ENCODE measurements at regions not wholly inside any gene's neighbourhood (a gene's known extent, or its start where the extent isn't known, plus 50 kb on each side); places are given as distances from the start of the nearest gene placed in this dataset.

DNA sequence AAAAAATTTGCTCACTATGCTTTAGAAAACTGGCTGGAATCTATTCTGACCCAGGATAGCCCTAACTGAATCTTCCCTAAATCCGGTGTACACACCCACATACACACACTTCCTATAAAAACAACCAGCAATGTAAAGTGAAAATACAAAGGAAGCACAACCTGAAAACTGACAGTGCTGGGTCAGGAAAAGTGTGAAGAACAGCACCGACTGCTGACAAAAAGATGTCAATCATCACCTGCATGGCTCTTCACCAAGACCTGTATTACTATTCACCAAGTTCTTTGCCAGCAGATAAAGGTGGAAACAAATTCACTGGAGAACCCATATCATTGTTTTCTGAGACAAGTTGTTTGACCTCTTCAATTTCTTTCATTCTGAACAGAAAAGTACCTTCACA lies 293.8 kb upstream of the GRAMD2B start:
- DNase-seq (ENCODE audit: low read depth, low spot score) (no peak), ATAC-seq (no peak)
- Histone ChIP-seq H3K27me3 (ENCODE audit: control insufficient read depth, insufficient read depth, low read length) (no peaks in the 10 kb centered on the region), H3K27ac (ENCODE audit: low read length) (no peak overlapping the region), H3K9me3 (ENCODE audit: control insufficient read depth, insufficient read depth, low read depth, low read length) (peaks cover 3% of the 10 kb centered on the region; the same call in 1 of the 2 replicates), H3K36me3 (ENCODE audit: control insufficient read depth, insufficient read depth, low read length) (no peaks in the 10 kb centered on the region; the same call in 1 of the 2 replicates), H3K4me3 (ENCODE audit: low read depth in 2 of 2, low read length in 2 of 2) (no peak overlapping the region), H3K4me1 (ENCODE audit: control insufficient read depth, insufficient read depth, low read length) (no peaks in the 10 kb centered on the region)
- no TSS peak for BruUV-seq (replicated peaks)
- ChIA-PET CTCF (no interaction called here), POLR2A (no interaction called here)
- TF ChIP-seq, protein P1, sequence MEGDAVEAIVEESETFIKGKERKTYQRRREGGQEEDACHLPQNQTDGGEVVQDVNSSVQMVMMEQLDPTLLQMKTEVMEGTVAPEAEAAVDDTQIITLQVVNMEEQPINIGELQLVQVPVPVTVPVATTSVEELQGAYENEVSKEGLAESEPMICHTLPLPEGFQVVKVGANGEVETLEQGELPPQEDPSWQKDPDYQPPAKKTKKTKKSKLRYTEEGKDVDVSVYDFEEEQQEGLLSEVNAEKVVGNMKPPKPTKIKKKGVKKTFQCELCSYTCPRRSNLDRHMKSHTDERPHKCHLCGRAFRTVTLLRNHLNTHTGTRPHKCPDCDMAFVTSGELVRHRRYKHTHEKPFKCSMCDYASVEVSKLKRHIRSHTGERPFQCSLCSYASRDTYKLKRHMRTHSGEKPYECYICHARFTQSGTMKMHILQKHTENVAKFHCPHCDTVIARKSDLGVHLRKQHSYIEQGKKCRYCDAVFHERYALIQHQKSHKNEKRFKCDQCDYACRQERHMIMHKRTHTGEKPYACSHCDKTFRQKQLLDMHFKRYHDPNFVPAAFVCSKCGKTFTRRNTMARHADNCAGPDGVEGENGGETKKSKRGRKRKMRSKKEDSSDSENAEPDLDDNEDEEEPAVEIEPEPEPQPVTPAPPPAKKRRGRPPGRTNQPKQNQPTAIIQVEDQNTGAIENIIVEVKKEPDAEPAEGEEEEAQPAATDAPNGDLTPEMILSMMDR (IDR thresholded peaks at IDR 0.05): no peak
- TF ChIP-seq SIN3A (IDR thresholded peaks at IDR 0.05; ENCODE audit: borderline replicate concordance, insufficient read depth, low read depth, low read length) (no peak), TCF7L2 (IDR thresholded peaks at IDR 0.05; ENCODE audit: low read depth, low read length) (no peak), POLR2AphosphoS5 (IDR thresholded peaks at IDR 0.05; ENCODE audit: low read depth, low read length) (no peak)
- TF ChIP-seq, protein P2, sequence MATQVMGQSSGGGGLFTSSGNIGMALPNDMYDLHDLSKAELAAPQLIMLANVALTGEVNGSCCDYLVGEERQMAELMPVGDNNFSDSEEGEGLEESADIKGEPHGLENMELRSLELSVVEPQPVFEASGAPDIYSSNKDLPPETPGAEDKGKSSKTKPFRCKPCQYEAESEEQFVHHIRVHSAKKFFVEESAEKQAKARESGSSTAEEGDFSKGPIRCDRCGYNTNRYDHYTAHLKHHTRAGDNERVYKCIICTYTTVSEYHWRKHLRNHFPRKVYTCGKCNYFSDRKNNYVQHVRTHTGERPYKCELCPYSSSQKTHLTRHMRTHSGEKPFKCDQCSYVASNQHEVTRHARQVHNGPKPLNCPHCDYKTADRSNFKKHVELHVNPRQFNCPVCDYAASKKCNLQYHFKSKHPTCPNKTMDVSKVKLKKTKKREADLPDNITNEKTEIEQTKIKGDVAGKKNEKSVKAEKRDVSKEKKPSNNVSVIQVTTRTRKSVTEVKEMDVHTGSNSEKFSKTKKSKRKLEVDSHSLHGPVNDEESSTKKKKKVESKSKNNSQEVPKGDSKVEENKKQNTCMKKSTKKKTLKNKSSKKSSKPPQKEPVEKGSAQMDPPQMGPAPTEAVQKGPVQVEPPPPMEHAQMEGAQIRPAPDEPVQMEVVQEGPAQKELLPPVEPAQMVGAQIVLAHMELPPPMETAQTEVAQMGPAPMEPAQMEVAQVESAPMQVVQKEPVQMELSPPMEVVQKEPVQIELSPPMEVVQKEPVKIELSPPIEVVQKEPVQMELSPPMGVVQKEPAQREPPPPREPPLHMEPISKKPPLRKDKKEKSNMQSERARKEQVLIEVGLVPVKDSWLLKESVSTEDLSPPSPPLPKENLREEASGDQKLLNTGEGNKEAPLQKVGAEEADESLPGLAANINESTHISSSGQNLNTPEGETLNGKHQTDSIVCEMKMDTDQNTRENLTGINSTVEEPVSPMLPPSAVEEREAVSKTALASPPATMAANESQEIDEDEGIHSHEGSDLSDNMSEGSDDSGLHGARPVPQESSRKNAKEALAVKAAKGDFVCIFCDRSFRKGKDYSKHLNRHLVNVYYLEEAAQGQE (IDR thresholded peaks at IDR 0.05; ENCODE audit: insufficient read depth in 1 of 2, low read depth in 2 of 2, low read length in 1 of 2): no peak
- in situ Hi-C loops (cut with HindIII; ENCODE audit: low pct_unique_long_range_greater_than_20kb, low sequenced_read_pairs): no loop called here
- intact Hi-C loops (cut with micrococcal nuclease; ENCODE audit: unreplicated experiment): no loop called here

DNA sequence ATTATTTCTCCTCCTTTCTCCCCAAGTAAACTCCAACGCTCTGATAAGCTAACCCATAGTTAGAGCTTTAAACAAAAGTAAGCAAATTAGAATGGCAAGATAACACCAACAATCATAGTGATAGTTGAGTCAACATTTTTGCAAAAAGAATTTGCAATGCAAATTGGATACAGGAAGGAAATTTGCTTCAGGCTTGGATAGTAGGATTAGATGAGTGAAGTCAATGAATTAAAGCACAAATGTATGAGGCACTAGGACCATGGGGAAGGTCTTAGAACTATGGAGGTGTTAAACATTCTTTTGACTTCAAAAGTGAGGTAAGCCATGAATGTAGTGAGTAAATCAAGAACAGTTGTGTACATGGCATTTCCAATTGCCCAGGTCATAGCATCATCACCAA lies 289.8 kb upstream of the GRAMD2B start:
- Histone ChIP-seq H3K27ac (ENCODE audit: low read length) (no peak overlapping the region), H3K4me1 (ENCODE audit: control insufficient read depth, insufficient read depth, low read length) (no peaks in the 10 kb centered on the region), H3K27me3 (ENCODE audit: control insufficient read depth, insufficient read depth, low read length) (no peaks in the 10 kb centered on the region), H3K36me3 (ENCODE audit: control insufficient read depth, insufficient read depth, low read length) (no peaks in the 10 kb centered on the region), H3K9me3 (ENCODE audit: control insufficient read depth, insufficient read depth, low read depth, low read length) (peaks cover 3% of the 10 kb centered on the region; the same call in 1 of the 2 replicates), H3K4me3 (ENCODE audit: low read depth in 2 of 2, low read length in 2 of 2) (no peak overlapping the region)
- ATAC-seq (no peak), DNase-seq (ENCODE audit: low read depth, low spot score) (no peak)
- POLR2A ChIA-PET: no interaction called here
- intact Hi-C loops (cut with micrococcal nuclease; ENCODE audit: unreplicated experiment): no loop called here
- no TSS peak for BruUV-seq (replicated peaks)
- CTCF ChIA-PET: no interaction called here
- in situ Hi-C loops (cut with HindIII; ENCODE audit: low pct_unique_long_range_greater_than_20kb, low sequenced_read_pairs): no loop called here
- TF ChIP-seq, protein P2 (IDR thresholded peaks at IDR 0.05; ENCODE audit: insufficient read depth in 1 of 2, low read depth in 2 of 2, low read length in 1 of 2): no peak
- TF ChIP-seq, protein P1 (IDR thresholded peaks at IDR 0.05): no peak
